ENCODE measurements at regions not wholly inside any gene's neighbourhood (a gene's known extent, or its start where the extent isn't known, plus 50 kb on each side); places are given as distances from the start of the nearest gene placed in this dataset.

- H3K9ac ChIP-seq (ENCODE audit: low read depth, low read length): no peak overlapping the region; the same call in 1 of the 2 replicates
- no peaks in the 10 kb centered on the region for H3K9me3 ChIP-seq (ENCODE audit: control insufficient read depth, insufficient read depth, low read length)
- H3K4me1 ChIP-seq (ENCODE audit: control insufficient read depth, insufficient read depth, low read length): peaks cover 11% of the 10 kb centered on the region
- H3K27me3 ChIP-seq (ENCODE audit: control insufficient read depth, insufficient read depth, low read length): no peaks in the 10 kb centered on the region
- H3K27ac ChIP-seq (ENCODE audit: low read depth, low read length): no peak overlapping the region
- H3K36me3 ChIP-seq (ENCODE audit: control insufficient read depth, insufficient read depth, low read length): no peaks in the 10 kb centered on the region
- no peak overlapping the region for H3K4me3 ChIP-seq (ENCODE audit: low read depth, low read length)
These were observed 124.9 kb upstream of the CTTNBP2 start for GRCh38 chr7:117997862-117998825.

- Histone ChIP-seq H3K36me3 (ENCODE audit: control insufficient read depth, insufficient read depth, low read length) (no peaks in the 10 kb centered on the region), H3K9me3 (ENCODE audit: control insufficient read depth, insufficient read depth, low read length) (no peaks in the 10 kb centered on the region), H3K4me1 (ENCODE audit: control insufficient read depth, insufficient read depth, low read length) (peaks cover 15% of the 10 kb centered on the region), H3K4me3 (ENCODE audit: low read depth, low read length) (no peak overlapping the region), H3K27me3 (ENCODE audit: control insufficient read depth, insufficient read depth, low read length) (no peaks in the 10 kb centered on the region), H3K27ac (ENCODE audit: low read depth, low read length) (no peak overlapping the region), H3K9ac (ENCODE audit: low read depth, low read length) (no peak overlapping the region)
These were observed 127.4 kb upstream of the CTTNBP2 start for GRCh38 chr7:118000480-118001202.

- no peaks in the 10 kb centered on the region for H3K27me3 ChIP-seq (ENCODE audit: control insufficient read depth, insufficient read depth, low read length)
- H3K9me3 ChIP-seq (ENCODE audit: control insufficient read depth, insufficient read depth, low read length): no peaks in the 10 kb centered on the region
- no peaks in the 10 kb centered on the region for H3K36me3 ChIP-seq (ENCODE audit: control insufficient read depth, insufficient read depth, low read length)
- no peak overlapping the region for H3K27ac ChIP-seq (ENCODE audit: low read depth, low read length)
- peaks cover 10% of the 10 kb centered on the region for H3K4me1 ChIP-seq (ENCODE audit: control insufficient read depth, insufficient read depth, low read length)
- no peak overlapping the region for H3K4me3 ChIP-seq (ENCODE audit: low read depth, low read length)
- H3K9ac ChIP-seq (ENCODE audit: low read depth, low read length): no peak overlapping the region
These were observed 130.2 kb upstream of the CTTNBP2 start for GRCh38 chr7:118003476-118003875.

- no peak overlapping the region for H3K4me3 ChIP-seq (ENCODE audit: low read depth, low read length)
- H3K4me1 ChIP-seq (ENCODE audit: control insufficient read depth, insufficient read depth, low read length): peaks cover 7% of the 10 kb centered on the region
- no peak overlapping the region for H3K27ac ChIP-seq (ENCODE audit: low read depth, low read length)
- no peaks in the 10 kb centered on the region for H3K27me3 ChIP-seq (ENCODE audit: control insufficient read depth, insufficient read depth, low read length)
- no peaks in the 10 kb centered on the region for H3K36me3 ChIP-seq (ENCODE audit: control insufficient read depth, insufficient read depth, low read length)
- no peak overlapping the region for H3K9ac ChIP-seq (ENCODE audit: low read depth, low read length)
- no peaks in the 10 kb centered on the region for H3K9me3 ChIP-seq (ENCODE audit: control insufficient read depth, insufficient read depth, low read length)
These were observed 131.8 kb upstream of the CTTNBP2 start for GRCh38 chr7:118005026-118005425.

GRCh38 chr7:118006979-118007378 lies 133.7 kb upstream of the CTTNBP2 start:
- no peaks in the 10 kb centered on the region for H3K27me3 ChIP-seq (ENCODE audit: control insufficient read depth, insufficient read depth, low read length)
- H3K9ac ChIP-seq (ENCODE audit: low read depth, low read length): no peak overlapping the region
- H3K9me3 ChIP-seq (ENCODE audit: control insufficient read depth, insufficient read depth, low read length): no peaks in the 10 kb centered on the region
- H3K4me3 ChIP-seq (ENCODE audit: low read depth, low read length): no peak overlapping the region
- no peak overlapping the region for H3K27ac ChIP-seq (ENCODE audit: low read depth, low read length)
- no peaks in the 10 kb centered on the region for H3K36me3 ChIP-seq (ENCODE audit: control insufficient read depth, insufficient read depth, low read length)
- H3K4me1 ChIP-seq (ENCODE audit: control insufficient read depth, insufficient read depth, low read length): peaks cover 7% of the 10 kb centered on the region

- Histone ChIP-seq H3K9me3 (ENCODE audit: control insufficient read depth, insufficient read depth, low read length) (no peaks in the 10 kb centered on the region), H3K36me3 (ENCODE audit: control insufficient read depth, insufficient read depth, low read length) (no peaks in the 10 kb centered on the region), H3K4me1 (ENCODE audit: control insufficient read depth, insufficient read depth, low read length) (peaks cover 7% of the 10 kb centered on the region), H3K27ac (ENCODE audit: low read depth, low read length) (no peak overlapping the region), H3K9ac (ENCODE audit: low read depth, low read length) (no peak overlapping the region), H3K4me3 (ENCODE audit: low read depth, low read length) (no peak overlapping the region), H3K27me3 (ENCODE audit: control insufficient read depth, insufficient read depth, low read length) (no peaks in the 10 kb centered on the region)
These were observed 136.2 kb upstream of the CTTNBP2 start for GRCh38 chr7:118009419-118009818.

GRCh38 chr7:118011652-118012051 lies 138.4 kb upstream of the CTTNBP2 start:
- Histone ChIP-seq H3K27ac (ENCODE audit: low read depth, low read length) (no peak overlapping the region), H3K4me3 (ENCODE audit: low read depth, low read length) (no peak overlapping the region), H3K36me3 (ENCODE audit: control insufficient read depth, insufficient read depth, low read length) (no peaks in the 10 kb centered on the region), H3K27me3 (ENCODE audit: control insufficient read depth, insufficient read depth, low read length) (no peaks in the 10 kb centered on the region), H3K9ac (ENCODE audit: low read depth, low read length) (no peak overlapping the region), H3K9me3 (ENCODE audit: control insufficient read depth, insufficient read depth, low read length) (no peaks in the 10 kb centered on the region), H3K4me1 (ENCODE audit: control insufficient read depth, insufficient read depth, low read length) (no peaks in the 10 kb centered on the region)

GRCh38 chr7:118013252-118014010 lies 140.2 kb upstream of the CTTNBP2 start:
- no peak overlapping the region for H3K9ac ChIP-seq (ENCODE audit: low read depth, low read length)
- no peaks in the 10 kb centered on the region for H3K36me3 ChIP-seq (ENCODE audit: control insufficient read depth, insufficient read depth, low read length)
- H3K27me3 ChIP-seq (ENCODE audit: control insufficient read depth, insufficient read depth, low read length): no peaks in the 10 kb centered on the region
- H3K27ac ChIP-seq (ENCODE audit: low read depth, low read length): no peak overlapping the region
- H3K4me3 ChIP-seq (ENCODE audit: low read depth, low read length): no peak overlapping the region
- no peaks in the 10 kb centered on the region for H3K4me1 ChIP-seq (ENCODE audit: control insufficient read depth, insufficient read depth, low read length)
- H3K9me3 ChIP-seq (ENCODE audit: control insufficient read depth, insufficient read depth, low read length): no peaks in the 10 kb centered on the region

- no peak overlapping the region for H3K9ac ChIP-seq (ENCODE audit: low read depth, low read length)
- H3K4me1 ChIP-seq (ENCODE audit: control insufficient read depth, insufficient read depth, low read length): no peaks in the 10 kb centered on the region
- no peaks in the 10 kb centered on the region for H3K36me3 ChIP-seq (ENCODE audit: control insufficient read depth, insufficient read depth, low read length)
- H3K4me3 ChIP-seq (ENCODE audit: low read depth, low read length): no peak overlapping the region
- no peak overlapping the region for H3K27ac ChIP-seq (ENCODE audit: low read depth, low read length)
- no peaks in the 10 kb centered on the region for H3K9me3 ChIP-seq (ENCODE audit: control insufficient read depth, insufficient read depth, low read length)
- no peaks in the 10 kb centered on the region for H3K27me3 ChIP-seq (ENCODE audit: control insufficient read depth, insufficient read depth, low read length)
These were observed 149.3 kb upstream of the CTTNBP2 start for GRCh38 chr7:118022546-118022945.

- no peak overlapping the region for H3K4me3 ChIP-seq (ENCODE audit: low read depth, low read length)
- no peak overlapping the region for H3K9ac ChIP-seq (ENCODE audit: low read depth, low read length)
- no peak overlapping the region for H3K27ac ChIP-seq (ENCODE audit: low read depth, low read length)
- no peaks in the 10 kb centered on the region for H3K36me3 ChIP-seq (ENCODE audit: control insufficient read depth, insufficient read depth, low read length)
- no peaks in the 10 kb centered on the region for H3K4me1 ChIP-seq (ENCODE audit: control insufficient read depth, insufficient read depth, low read length)
- H3K9me3 ChIP-seq (ENCODE audit: control insufficient read depth, insufficient read depth, low read length): no peaks in the 10 kb centered on the region
- no peaks in the 10 kb centered on the region for H3K27me3 ChIP-seq (ENCODE audit: control insufficient read depth, insufficient read depth, low read length)
These were observed 153.6 kb upstream of the CTTNBP2 start for GRCh38 chr7:118026791-118027190.

All from HUES48 (cell line).